HK-2 (cell line): ENCODE measurements at regions not wholly inside any gene's neighbourhood (a gene's known extent, or its start where the extent isn't known, plus 50 kb on each side); places are given as distances from the start of the nearest gene placed in this dataset.
"Not testable (repeated sequence)": the region's sequence is repeated elsewhere in the genome, so short reads cannot be mapped to it uniquely, and the experiment has no call there.

Experiments used
- DNase-seq: peaks from one replicate; pipeline ENCODE4 v3.0.0-alpha.2; 2018; ENCODE audit not compliant: unreplicated experiment

DNA sequence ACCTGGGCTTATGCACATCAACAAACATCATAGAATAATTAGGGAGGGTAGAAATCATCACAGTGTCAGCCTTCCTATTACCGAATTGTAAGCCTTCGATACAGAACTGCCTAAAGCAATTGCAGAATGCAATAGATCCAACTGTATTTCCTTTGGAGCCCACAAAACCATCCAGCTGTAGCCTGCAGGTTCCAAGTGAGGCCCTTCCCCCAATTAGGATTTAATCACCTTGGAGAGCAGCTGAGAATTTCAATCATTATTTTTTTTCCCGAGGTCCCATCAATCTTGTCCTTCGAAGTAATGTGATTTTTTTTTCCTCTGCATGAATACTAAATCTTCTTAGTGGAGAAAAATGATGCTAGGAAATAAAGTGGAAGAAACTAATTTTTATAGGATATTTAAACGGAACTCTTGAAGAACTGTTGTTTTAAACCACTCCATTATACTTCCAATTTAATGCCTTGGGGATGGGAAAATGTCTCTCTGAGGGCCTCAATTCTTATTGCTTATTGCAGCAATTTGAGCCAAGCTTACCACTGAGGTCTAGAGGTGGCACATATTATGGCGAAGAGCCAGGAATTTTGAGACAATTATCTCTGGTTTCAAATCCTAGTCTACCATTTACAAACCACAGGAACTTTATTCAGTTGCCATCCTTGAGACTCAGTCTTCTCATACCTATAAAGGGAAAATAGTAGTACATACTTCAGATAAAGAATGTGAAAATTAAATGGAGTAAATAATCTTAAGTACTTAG, 953.4 kb upstream of the IGFBP7 start:
- no peak for DNase-seq

DNA sequence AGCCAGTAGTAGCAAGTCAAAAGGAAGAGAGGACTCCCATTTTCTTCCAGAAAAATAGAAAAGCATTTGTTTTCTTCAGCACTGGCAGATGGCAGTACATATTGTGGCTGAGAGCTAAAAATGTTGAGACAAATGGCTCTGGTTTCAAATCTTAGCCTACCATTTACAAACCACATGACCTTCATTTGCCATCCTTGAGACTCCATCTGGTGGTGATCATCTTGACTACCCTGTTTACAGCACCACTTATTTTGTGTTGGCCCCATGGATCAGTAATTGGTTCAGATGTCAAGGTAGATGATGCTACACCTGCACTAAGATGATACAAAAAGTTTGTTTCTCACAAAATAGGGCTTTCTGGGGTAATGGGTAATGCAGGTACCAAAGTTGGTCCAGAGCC, 951.8 kb upstream of the IGFBP7 start:
- DNase-seq, result no peak

DNA sequence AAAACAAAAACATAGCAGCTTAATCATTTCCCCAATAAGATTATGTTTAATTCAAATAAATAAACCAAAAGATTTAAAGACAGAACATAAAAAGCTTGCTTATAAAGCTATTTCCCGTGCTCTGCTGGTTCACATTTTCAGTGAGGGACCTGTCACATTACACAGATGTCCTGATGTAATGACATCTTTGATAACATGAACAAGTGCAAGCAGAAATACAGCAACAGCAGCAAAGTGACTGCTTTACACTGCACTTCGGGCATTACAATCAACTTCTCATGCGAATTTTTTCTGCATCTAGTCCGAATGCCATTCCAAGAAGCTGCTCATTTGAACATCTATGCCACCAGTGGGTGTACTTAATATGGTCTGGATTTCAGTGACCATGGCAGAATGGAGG, 940.3 kb upstream of the IGFBP7 start:
- no peak for DNase-seq

DNA sequence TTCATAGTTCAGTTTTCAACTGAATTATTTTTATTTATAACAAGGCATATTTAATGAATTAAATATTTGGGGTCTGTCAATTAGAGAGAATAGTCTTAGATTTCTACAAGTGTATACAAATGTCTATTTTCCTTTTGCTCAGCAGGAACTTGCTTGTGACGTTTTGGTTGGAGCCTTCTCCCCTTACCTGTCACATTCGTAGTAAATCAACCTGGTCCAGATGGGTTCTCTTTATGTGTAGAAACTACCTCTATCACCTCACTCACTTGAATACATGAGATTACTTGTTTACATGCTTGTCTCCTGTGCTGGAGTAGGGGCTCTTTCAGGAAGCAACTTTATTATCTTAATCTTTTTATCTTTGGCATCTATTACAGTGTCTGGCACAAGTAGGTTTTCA, 938.3 kb upstream of the IGFBP7 start:
- DNase-seq, result no peak

DNA sequence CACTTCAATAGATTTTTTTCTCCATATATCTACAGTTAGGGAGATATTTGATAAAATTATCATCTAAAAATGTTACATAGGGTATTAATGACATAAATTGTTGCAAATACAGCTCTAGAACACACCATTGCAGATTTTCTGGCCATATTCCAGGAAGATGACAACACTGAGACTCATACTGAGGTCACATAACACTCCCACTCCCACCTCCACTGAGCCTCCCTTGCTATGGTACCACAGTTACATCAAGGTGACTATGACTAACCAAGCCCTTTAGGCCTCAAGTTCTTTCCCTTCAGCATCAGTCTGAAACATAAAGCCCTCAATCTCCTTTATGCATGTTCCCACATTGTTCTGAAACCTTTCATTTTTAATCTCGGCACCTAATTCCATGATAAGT, 932.0 kb upstream of the IGFBP7 start:
- DNase-seq, result no peak

DNA sequence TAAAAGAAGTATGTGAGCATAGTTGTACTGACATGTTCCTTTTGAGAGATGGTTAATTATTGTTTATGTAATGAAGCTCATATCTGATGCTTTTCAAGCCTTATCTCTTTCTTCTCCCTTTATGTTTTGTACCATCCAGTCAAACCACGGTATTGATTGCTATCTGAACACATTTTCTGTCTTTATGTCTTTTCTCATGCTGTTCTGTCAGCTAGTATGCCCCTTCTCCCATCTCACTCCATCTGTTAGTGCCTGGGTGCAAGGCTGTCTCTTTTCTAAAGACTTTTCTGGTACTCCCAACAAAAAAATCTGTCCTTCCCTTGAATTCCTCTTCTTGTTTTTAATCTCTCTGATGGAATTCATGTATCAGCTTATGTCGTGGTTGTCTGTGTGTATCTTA, 883.8 kb upstream of the IGFBP7 start:
- DNase-seq, result no peak

DNA sequence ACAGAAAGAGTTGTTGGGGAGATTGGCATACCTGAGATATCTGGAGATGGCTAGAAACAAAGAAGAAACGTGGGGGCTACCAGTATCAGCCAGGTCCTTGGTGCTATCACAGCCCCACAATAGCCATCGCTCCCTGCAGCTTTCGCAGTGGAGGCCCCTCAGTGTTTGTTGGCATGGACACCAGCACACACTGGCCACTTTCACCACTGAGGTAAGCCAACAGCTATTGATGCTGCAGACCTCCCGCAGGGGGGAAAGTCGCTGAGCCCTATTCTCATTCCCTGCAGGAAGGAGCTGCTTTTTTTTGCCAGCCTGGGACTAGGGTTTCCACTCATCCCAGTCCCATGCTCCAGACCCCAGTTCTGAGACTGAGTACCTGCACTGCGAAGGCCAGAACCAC, 879.2 kb upstream of the IGFBP7 start:
- DNase-seq, result no peak

DNA sequence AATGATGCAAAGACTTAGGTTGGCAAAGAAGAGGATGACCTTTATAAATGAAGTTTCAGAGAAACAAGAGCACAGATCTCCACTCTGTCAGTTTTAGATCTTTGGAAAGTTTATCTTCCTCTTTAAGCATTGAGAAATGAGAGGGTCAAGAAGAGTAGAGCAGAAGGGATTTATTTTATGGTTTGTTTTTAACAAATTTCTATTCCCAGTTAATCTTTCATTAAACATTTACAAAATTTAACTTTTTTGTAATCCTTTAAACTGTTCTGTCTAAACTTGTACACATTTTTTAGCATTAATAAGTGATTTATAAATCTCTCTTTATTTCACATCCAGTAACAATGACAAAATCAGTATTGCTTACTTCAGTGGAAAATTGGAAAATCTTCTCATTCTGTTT, 875.0 kb upstream of the IGFBP7 start:
- DNase-seq, result no peak

DNA sequence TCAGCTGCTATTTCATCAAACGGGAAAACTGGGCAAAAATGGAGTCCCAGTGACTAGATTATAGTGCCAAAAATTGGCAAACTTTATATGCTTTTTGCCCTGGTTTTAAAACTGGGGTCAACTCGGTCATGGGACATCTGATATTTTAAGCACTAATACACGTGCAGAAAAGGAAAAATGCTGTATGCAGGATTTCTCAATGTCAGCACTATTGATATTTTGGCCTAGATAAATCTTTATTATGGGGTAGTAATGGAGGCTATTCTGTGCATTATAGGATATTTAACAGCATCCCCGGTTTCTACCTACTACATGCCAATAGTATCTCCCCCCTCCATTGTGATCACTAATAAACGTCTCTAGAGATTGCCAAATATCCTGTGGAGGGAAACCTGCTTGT, 870.9 kb upstream of the IGFBP7 start:
- DNase-seq, result no peak

DNA sequence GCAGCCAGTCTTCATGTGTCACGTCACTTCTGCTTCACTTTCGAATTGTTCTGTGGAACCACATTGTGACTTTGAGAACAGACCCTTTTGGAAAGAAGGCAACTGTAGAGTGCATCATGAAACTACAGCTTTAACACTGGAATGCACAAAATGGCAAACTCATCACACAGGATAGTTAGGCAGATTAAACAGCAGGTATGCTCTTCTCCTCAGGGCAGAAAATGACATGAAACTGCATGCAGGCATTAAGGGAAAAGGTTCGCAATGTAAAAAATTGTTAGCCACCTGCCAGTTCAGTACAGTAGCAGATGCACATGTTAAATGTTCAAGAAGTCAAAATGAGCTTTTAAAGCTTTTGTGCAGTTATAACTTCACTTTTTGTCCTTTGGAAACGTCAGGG, 864.6 kb upstream of the IGFBP7 start:
- no peak for DNase-seq

DNA sequence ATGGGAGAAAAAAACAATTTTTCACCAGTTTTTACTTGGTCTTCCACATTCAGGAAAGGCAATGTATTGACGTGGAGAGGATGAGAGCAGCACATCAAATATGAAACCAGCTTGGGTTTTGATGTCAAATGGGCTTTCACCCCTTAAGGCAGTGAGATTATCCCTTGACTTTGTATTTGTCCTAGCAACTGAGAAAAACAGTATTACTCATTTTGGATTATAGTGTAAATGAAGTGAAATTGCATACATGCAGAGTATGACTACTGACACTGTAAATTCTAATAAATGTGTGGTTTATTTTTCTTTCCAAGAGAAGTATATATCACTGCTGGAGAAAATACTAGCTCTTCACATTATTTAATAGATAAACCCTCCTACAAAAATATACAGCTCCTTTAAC, 863.6 kb upstream of the IGFBP7 start:
- DNase-seq, result no peak

DNA sequence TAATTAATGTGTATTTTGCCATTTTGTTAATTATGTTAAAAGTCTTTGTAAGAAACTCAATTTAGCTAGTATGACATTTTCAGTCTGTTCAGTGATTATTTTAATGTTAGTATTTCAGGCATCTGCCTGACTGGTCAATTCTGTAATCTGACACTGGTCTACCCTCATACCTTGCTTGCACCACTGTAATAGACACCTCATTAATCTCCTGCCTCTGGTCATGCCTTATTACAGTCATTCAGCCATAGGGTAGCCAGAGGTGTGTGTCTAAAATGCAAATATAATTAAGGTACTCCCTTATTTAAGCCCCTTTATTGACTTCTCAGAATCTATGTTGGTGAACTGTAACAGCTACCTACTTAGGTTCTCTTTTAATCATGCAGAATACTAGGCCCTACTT, 861.1 kb upstream of the IGFBP7 start:
- DNase-seq, result no peak

DNA sequence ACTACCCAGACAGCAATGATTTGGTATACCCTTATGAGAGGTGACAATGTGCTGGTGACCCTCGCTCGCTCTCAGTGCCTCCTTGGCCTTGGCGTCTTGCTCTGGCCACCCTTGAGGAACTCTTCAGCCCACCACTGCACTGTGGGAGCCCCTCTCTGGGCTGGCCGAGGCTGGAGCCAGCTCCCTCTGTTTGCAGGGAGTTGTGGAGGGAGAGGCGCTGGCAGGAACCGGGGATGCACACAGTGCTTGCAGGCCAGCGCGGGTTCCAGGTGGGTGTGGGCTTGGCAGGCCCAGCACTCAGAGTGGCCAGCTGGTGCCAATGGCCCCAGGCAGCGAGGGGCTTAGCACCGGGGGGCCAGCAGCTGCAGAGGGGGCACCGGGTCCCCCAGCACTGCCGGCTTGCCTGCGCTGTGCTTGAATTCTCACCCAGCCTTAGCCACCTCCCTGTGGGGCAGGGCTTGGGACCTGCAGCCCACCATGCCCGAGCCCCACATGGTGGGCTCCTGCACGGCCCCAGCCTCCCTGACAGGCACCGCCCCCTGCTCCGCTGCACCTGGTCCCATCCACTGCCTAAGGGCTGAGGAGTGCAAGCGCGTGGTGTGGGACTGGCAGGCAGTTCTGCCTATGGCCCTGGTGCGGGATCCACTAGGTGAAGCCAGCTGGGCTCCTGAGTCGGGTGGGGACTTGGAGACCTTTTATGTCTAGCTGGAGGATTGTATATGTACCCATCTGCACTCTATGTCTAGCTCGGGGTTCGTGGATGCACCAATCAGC, 857.0 kb upstream of the IGFBP7 start:
- no peak for DNase-seq

DNA sequence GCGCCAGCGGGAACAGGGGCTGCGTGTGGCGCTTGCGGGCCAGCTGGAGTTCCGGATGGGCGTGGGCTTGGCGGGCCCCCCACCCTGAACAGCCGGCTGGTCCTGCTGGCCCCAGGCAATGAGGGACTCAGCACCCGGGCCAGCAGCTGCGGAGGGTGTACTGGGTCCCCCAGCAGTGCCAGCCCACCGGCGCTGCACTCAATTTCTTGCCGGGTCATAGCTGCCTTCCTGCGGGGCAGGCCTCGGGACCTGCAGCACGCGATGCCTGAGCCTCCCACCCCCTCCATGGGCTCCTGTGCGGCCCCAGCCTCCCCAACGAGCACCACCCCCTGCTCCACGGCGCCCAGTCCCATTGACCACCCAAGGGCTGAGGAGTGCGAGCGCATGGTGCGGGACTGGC, 855.2 kb upstream of the IGFBP7 start:
- not testable (repeated sequence) for DNase-seq

DNA sequence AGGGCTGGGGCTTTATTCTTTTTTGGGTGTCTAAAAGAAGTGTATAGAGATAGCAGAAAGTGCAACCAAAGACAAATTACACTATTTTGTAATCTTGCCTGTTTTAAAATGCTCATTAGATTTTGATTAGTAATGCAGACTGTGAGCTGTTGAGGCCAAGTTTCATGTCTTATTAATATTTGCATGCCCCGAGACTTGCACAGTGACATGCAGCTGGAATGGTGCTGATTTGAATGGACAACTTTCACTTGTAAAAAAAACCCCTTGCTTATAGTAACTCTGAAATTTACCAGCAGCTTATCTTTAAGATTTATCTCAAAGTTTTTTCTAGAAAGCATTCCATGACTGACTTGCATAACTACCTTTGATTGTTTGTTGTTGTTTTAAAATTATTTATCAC, 835.1 kb upstream of the IGFBP7 start:
- DNase-seq, result no peak

DNA sequence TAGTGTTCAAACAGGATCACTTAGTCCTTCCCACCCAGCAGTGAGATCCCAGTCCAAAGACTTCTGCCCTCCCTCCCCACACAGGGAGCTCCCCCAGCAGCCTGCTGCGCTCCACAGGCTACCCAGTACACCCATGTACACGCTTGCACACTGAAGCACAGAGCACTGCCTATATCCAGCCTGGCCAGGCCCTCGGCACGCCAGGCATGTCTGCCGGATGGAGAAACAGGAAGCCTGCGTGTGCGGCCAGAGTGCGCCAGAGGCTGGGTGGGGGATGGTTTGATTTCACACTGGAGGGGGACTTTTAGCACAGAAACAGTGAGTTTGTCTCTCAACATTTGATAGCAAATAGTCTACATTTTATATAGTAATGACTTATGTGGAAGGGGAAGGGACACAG, 833.5 kb upstream of the IGFBP7 start:
- DNase-seq, result no peak

DNA sequence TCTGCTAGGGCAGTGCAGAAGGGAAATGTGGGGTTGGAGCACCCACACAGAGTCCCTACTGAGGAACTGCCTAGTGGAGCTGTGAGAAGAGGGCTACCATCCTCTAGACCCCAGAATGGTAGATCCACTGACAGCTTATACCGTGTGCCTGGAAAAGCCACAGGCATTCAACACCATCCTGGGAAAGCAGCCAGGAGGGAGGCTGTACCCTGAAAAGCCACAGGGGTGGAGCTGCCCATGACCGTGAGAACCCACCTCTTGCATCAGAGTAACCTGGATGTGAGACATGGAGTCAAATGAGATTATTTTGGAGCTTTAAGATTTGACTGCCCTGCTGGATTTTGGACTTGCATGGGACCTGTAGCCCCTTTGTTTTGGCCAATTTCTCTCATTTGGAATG, 827.1 kb upstream of the IGFBP7 start:
- DNase-seq, result not testable (repeated sequence)

DNA sequence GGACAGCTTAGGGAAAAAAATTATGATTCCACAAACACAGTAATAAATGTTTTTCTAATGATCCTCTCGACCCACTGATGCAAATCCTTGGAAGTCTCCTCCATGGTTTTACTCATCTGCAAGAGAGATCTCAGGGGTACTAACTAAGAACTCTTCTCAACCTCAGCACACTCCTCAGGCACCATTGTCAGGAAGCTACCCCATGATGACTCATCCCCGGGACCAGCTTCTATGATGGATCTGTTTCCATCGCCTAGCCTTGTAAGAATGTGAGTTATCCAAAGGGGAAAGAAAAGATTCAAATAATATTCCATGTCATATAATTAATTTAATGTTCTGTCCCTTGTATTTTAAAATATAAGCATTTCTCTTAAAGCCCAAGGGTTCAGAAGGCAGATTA, 816.1 kb upstream of the IGFBP7 start:
- no peak for DNase-seq

DNA sequence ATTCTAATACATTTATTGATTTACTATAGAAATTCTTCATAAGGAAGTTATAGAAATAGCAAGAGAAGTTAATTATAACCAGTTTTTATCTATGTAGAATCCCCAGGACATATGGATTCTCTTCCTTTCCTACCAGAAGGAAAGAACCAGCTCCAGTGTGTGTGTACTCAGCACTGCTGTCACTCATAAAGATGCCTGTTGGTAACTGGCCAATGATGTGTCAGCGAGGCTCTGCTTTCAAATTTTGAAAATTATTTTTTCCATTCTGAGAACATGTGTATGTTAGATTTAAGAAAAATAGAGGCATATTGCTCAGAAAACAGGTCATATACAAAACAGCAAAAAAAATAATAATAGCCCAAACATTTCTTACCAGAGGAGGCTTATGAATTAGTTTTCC, 814.8 kb upstream of the IGFBP7 start:
- no peak for DNase-seq

DNA sequence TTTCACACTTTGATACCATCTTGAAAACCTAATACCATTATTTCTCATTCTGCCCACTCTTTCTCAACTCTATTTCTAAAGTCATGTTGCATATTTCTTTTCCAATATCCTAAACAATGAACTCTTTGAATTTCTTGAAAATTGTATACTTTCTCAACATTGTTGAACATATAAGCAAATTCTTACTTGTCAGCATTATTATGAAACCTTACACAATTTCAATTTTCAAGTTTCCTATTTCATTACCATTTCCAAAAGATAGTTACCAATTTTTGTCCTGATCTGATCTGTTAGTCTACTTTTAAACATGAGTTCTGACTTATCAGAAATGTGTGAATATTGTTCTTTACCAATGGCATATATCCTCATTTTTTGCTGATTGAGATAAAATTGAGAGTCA, 806.3 kb upstream of the IGFBP7 start:
- DNase-seq, result no peak

DNA sequence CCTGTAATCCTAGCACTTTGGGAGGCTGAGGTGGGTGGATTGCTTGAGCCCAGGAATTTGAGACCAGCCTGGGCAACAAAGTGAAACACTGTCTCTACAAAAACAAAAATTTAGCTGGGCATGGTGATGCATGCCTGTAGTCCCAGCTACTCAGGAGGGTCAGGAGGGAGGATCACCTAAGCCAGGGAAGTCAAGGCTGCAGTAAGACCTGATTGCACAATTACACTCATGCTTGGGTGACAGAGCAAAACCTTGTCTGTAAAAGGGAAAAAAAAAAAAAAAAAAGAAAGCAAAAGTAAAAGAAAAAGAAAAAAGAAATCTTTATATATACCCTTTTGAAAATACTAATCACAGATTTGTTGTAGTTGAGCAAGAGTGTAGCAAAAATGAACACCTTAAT, 801.0 kb upstream of the IGFBP7 start:
- DNase-seq, result no peak

DNA sequence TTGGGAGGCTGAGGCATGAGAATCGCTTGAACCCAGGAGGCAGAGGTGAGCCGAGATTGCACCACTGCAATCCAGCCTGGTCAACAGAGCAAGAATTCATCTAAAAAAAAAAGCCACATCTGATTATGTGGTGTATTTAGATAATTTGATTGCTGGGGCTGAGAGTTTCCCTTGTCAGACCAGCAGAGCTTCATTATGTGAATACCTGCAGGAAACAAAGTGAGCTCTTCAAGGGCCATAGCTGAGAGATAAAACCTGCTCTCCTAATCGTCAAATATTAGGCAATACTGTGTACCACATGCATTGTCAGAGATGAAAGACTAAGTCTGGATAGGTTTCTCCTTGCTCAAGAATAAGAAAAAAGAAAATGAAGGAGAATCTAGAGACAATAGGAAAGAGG, 800.0 kb upstream of the IGFBP7 start:
- DNase-seq, result no peak

DNA sequence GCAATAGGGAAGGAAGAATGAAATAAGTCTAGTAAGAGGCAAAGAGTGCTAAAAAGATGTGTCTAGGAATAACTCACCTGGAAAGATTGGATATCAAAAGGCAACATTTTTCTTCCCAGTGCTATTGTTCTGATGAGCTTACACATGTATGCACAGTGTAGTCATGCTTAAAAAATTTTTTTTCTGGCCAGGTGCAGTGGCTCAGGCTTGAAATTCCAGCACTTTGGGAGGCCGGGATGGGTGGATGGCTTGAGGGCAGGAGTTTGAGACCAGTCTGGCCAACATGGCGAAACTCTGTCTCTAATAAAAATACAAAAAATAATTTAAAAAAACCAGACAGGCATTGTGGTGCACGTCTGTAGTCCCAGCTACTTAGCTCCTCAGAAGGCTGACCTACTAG, 795.8 kb upstream of the IGFBP7 start:
- DNase-seq, result no peak

DNA sequence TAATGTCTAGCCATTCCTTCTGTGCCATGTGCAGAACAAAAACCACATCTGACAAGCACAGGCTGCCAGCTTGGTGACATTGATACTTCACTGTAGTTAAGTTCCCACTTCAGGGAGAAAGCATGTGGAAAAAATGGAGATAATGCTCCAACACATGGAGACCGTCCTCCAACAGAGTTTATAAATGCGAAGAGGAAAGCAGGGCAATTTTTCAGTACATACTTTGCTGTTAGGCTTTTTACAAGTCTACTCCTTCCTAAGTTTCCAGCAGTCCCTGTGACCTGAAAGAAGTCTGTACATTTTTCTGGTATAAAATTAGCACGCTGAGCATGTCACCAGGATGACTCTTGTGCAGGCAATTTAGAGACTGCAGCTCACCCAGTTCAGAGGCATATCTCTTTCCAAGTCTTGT, 766.9 kb upstream of the IGFBP7 start:
- no peak for DNase-seq
